ENCODE measurements at regions not wholly inside any gene's neighbourhood (a gene's known extent, or its start where the extent isn't known, plus 50 kb on each side); places are given as distances from the start of the nearest gene placed in this dataset.

DNA sequence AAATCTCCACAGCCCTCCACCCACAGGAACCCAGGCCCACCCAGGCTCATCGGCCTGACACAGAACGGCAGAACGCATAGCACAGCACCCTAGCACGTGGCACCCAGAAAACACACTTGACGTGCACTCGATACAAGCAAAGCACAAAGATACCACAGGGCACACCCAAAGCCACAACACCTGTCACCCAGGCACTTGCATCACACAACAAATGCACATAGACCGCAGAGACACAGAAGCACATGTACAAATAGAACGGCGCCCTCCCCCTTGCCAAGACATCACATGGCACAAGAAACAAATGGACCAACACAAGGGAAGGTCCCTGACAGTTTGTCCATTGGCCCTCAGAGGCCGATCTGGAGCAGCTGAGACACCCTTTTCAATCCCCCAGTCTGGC is 147.7 kb upstream of the WSCD1 start:
- H3K9ac ChIP-seq (ENCODE audit: extremely low read depth, insufficient read length, low read length), result no peak overlapping the region
- Mint-ChIP-seq H3K27me3 (ENCODE audit: low read depth) (peaks cover 4% of the 10 kb centered on the region; the same call in 1 of the 2 replicates), H3K27ac (peak overlapping the region in 1 of 3 experiments; percentile 25; a peak in 1 of 7 replicates), H3K4me1 (peaks cover 31 to 37% of the 10 kb centered on the region in 2 experiments), H3K4me3 (no peak overlapping the region), H3K9me3 (no peaks in the 10 kb centered on the region), H3K36me3 (ENCODE audit: insufficient read depth in 1 of 3, low read depth in 3 of 3) (no peaks in the 10 kb centered on the region)
- no peaks in the 10 kb centered on the region for H3K27me3 ChIP-seq (ENCODE audit: insufficient read depth, low read length)
- H3K79me1 ChIP-seq (ENCODE audit: insufficient read depth, low read depth, low read length, poor library complexity, severe bottlenecking), result no peaks in the 10 kb centered on the region
- H3K23ac ChIP-seq (ENCODE audit: insufficient read length, low read depth, low read length), result no peak overlapping the region
- no peak for DNase-seq
- no peak overlapping the region for H3K18ac ChIP-seq (ENCODE audit: insufficient read length, low read depth, low read length)
- H3K14ac ChIP-seq (ENCODE audit: insufficient read depth, low read length), result no peak overlapping the region
- H4K5ac ChIP-seq (ENCODE audit: insufficient read length, low read depth, low read length), result no peak overlapping the region
- H3K4ac ChIP-seq (ENCODE audit: low read depth, low read length), result no peak overlapping the region
- H3K27ac ChIP-seq (ENCODE audit: insufficient read length, low read depth, low read length), result no peak overlapping the region
- H2BK120ac ChIP-seq (ENCODE audit: low read depth, low read length, poor library complexity, severe bottlenecking), result no peak overlapping the region
- no peaks in the 10 kb centered on the region for H4K20me1 ChIP-seq (ENCODE audit: control insufficient read depth, insufficient read depth, insufficient read length)
- no peaks in the 10 kb centered on the region for H3K9me3 ChIP-seq (ENCODE audit: control insufficient read depth, low read depth, low read length)
- no peak overlapping the region for H2AFZ ChIP-seq (ENCODE audit: low read length)
- peaks cover 3% of the 10 kb centered on the region; the same call in 1 of the 2 replicates for H3K4me1 ChIP-seq (ENCODE audit: insufficient read depth, low read length)
- no peak overlapping the region for H4K8ac ChIP-seq (replicated peaks; ENCODE audit: insufficient read length, low read depth, low read length)
- H2BK12ac ChIP-seq (ENCODE audit: insufficient read length, low read depth, low read length), result no peak overlapping the region
- H4K91ac ChIP-seq (ENCODE audit: insufficient read length, low read depth, low read length), result no peak overlapping the region
- H2BK5ac ChIP-seq (ENCODE audit: insufficient read length, low read length), result no peak overlapping the region
- H3K23me2 ChIP-seq (ENCODE audit: insufficient read length, low read depth, low read length, poor library complexity, severe bottlenecking), result no peaks in the 10 kb centered on the region
- no peak overlapping the region for H2BK20ac ChIP-seq (ENCODE audit: low read depth, low read length, poor library complexity, severe bottlenecking)
- WGBS (ENCODE audit: extremely low coverage, insufficient read length, low lambda C conversion rate), result no CpG with 5 or more reads among the region's 10 CpGs
- H3T11ph ChIP-seq (ENCODE audit: low read length), result no peak overlapping the region
- H2BK15ac ChIP-seq (ENCODE audit: low read depth, low read length), result no peak overlapping the region
- no peaks in the 10 kb centered on the region for H3K79me2 ChIP-seq (ENCODE audit: insufficient read depth, low read length)
- no peak overlapping the region for H3K4me2 ChIP-seq (ENCODE audit: insufficient read depth, insufficient read length, low read length)
- no peak overlapping the region for H3K56ac ChIP-seq (ENCODE audit: insufficient read length, low read depth, low read length)
- TF ChIP-seq, protein P1, sequence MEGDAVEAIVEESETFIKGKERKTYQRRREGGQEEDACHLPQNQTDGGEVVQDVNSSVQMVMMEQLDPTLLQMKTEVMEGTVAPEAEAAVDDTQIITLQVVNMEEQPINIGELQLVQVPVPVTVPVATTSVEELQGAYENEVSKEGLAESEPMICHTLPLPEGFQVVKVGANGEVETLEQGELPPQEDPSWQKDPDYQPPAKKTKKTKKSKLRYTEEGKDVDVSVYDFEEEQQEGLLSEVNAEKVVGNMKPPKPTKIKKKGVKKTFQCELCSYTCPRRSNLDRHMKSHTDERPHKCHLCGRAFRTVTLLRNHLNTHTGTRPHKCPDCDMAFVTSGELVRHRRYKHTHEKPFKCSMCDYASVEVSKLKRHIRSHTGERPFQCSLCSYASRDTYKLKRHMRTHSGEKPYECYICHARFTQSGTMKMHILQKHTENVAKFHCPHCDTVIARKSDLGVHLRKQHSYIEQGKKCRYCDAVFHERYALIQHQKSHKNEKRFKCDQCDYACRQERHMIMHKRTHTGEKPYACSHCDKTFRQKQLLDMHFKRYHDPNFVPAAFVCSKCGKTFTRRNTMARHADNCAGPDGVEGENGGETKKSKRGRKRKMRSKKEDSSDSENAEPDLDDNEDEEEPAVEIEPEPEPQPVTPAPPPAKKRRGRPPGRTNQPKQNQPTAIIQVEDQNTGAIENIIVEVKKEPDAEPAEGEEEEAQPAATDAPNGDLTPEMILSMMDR (conservative IDR thresholded peaks at IDR 0.05), result no peak
- H2AK5ac ChIP-seq (ENCODE audit: insufficient read length, low read length), result no peak overlapping the region
